ENCODE measurements at regions not wholly inside any gene's neighbourhood (a gene's known extent, or its start where the extent isn't known, plus 50 kb on each side); places are given as distances from the start of the nearest gene placed in this dataset.
"Not testable (repeated sequence)": the region's sequence is repeated elsewhere in the genome, so short reads cannot be mapped to it uniquely, and the experiment has no call there.

GRCh38 chr15:91445695-91446228 lies 345.7 kb downstream of the SV2B start:
- no peak overlapping the region for H3K9ac ChIP-seq (ENCODE audit: low read depth in 2 of 2, low read length in 2 of 2)

GRCh38 chr15:91447991-91448644 lies 348.1 kb downstream of the SV2B start:
- Histone ChIP-seq H3K27me3 (no peaks in the 10 kb centered on the region), H3K27ac (no peak overlapping the region), H3K36me3 (no peaks in the 10 kb centered on the region), H3K4me1 (no peaks in the 10 kb centered on the region), H3K4me3 (no peak overlapping the region), H3K9me3 (no peaks in the 10 kb centered on the region), H3K9ac (ENCODE audit: low read depth in 2 of 2, low read length in 2 of 2) (no peak overlapping the region)
- intact Hi-C loops (cut with DNase I): no loop called here
- DNase-seq: no peak
- TF ChIP-seq CTCF (IDR thresholded peaks at IDR 0.05): no peak

More at GRCh38 chr15:91445695-91446228, 345.7 kb downstream of the SV2B start:
- Histone ChIP-seq H3K4me3 (no peak overlapping the region), H3K27me3 (no peaks in the 10 kb centered on the region), H3K36me3 (no peaks in the 10 kb centered on the region), H3K4me1 (no peaks in the 10 kb centered on the region), H3K27ac (no peak overlapping the region), H3K9me3 (no peaks in the 10 kb centered on the region)
- no peak for TF ChIP-seq CTCF (IDR thresholded peaks at IDR 0.05)
- intact Hi-C loops (cut with DNase I): no loop called here
- DNase-seq: no peak

GRCh38 chr15:91453376-91453775 lies 353.3 kb downstream of the SV2B start:
- H3K9me3 ChIP-seq; H3K4me3 ChIP-seq; H3K36me3 ChIP-seq; H3K9ac ChIP-seq (ENCODE audit: low read depth in 2 of 2, low read length in 2 of 2); H3K4me1 ChIP-seq; intact Hi-C loops (cut with DNase I); DNase-seq; H3K27me3 ChIP-seq; H3K27ac ChIP-seq: not testable (repeated sequence)

- intact Hi-C loops (cut with DNase I): no loop called here
- TF ChIP-seq CTCF (IDR thresholded peaks at IDR 0.05): no peak
Observed at GRCh38 chr15:91456251-91456718, 356.2 kb downstream of the SV2B start.

GRCh38 chr15:91456921-91457320 lies 356.9 kb downstream of the SV2B start:
- Histone ChIP-seq H3K36me3 (no peaks in the 10 kb centered on the region), H3K4me3 (no peak overlapping the region), H3K4me1 (no peaks in the 10 kb centered on the region), H3K9me3 (no peaks in the 10 kb centered on the region), H3K27ac (no peak overlapping the region), H3K9ac (ENCODE audit: low read depth in 2 of 2, low read length in 2 of 2) (no peak overlapping the region), H3K27me3 (no peaks in the 10 kb centered on the region)
- TF ChIP-seq CTCF (IDR thresholded peaks at IDR 0.05): no peak
- DNase-seq: no peak
- intact Hi-C loops (cut with DNase I): no loop called here

More at GRCh38 chr15:91456251-91456718, 356.2 kb downstream of the SV2B start:
- no peaks in the 10 kb centered on the region for H3K4me1 ChIP-seq
- no peak overlapping the region for H3K4me3 ChIP-seq
- H3K9me3 ChIP-seq: no peaks in the 10 kb centered on the region
- no peak overlapping the region for H3K27ac ChIP-seq
- H3K36me3 ChIP-seq: no peaks in the 10 kb centered on the region
- no peak for DNase-seq
- H3K9ac ChIP-seq (ENCODE audit: low read depth in 2 of 2, low read length in 2 of 2): no peak overlapping the region
- H3K27me3 ChIP-seq: no peaks in the 10 kb centered on the region

- Histone ChIP-seq H3K27ac (no peak overlapping the region), H3K36me3 (no peaks in the 10 kb centered on the region), H3K4me3 (no peak overlapping the region), H3K4me1 (no peaks in the 10 kb centered on the region), H3K9me3 (no peaks in the 10 kb centered on the region), H3K9ac (ENCODE audit: low read depth in 2 of 2, low read length in 2 of 2) (no peak overlapping the region), H3K27me3 (no peaks in the 10 kb centered on the region)
- TF ChIP-seq CTCF (IDR thresholded peaks at IDR 0.05): no peak
- intact Hi-C loops (cut with DNase I): no loop called here
- no peak for DNase-seq
Observed at GRCh38 chr15:91461377-91461776, 361.3 kb downstream of the SV2B start.
